Activated CD4-positive, alpha-beta T cell treated with anti-CD3 and anti-CD28 coated beads, Interleukin-10, Interleukin-2, amounts not matched to agents 100 ng/mL and 50 ng/mL, durations not matched to agents 16 hours and 8 hours (primary cell): ENCODE measurements at regions not wholly inside any gene's neighbourhood (a gene's known extent, or its start where the extent isn't known, plus 50 kb on each side); places are given as distances from the start of the nearest gene placed in this dataset.
"Not testable (repeated sequence)": the region's sequence is repeated elsewhere in the genome, so short reads cannot be mapped to it uniquely, and the experiment has no call there.

ENCODE experiments used
- DNase-seq: peaks from one replicate; pipeline ENCODE4 v3.0.0-alpha.2; 2020

- DNase-seq, result no peak
These were observed 837.7 kb downstream of the REEP3 start for GRCh38 chr10:64358907-64359306.

GRCh38 chr10:64360240-64360639 lies 839.0 kb downstream of the REEP3 start:
- not testable (repeated sequence) for DNase-seq

GRCh38 chr10:64363687-64364086 lies 842.5 kb downstream of the REEP3 start:
- no peak for DNase-seq

GRCh38 chr10:64365663-64366062 lies 844.5 kb downstream of the REEP3 start:
- no peak for DNase-seq

GRCh38 chr10:64368298-64368697 lies 847.1 kb downstream of the REEP3 start:
- DNase-seq, result no peak

GRCh38 chr10:64369885-64370773 lies 848.9 kb downstream of the REEP3 start:
- no peak for DNase-seq

GRCh38 chr10:64374346-64374745 lies 853.1 kb downstream of the REEP3 start:
- no peak for DNase-seq

GRCh38 chr10:64376167-64376566 lies 855.0 kb downstream of the REEP3 start:
- no peak for DNase-seq

GRCh38 chr10:64379898-64380297 lies 858.7 kb downstream of the REEP3 start:
- DNase-seq, result no peak

- no peak for DNase-seq
These were observed 864.2 kb downstream of the REEP3 start for GRCh38 chr10:64385355-64385754.

GRCh38 chr10:64394744-64395143 lies 873.5 kb downstream of the REEP3 start:
- DNase-seq, result no peak

- no peak for DNase-seq
These were observed 875.0 kb downstream of the REEP3 start for GRCh38 chr10:64396105-64396708.

- DNase-seq, result no peak
These were observed 875.9 kb downstream of the REEP3 start for GRCh38 chr10:64397125-64397524.

GRCh38 chr10:64408391-64409183 lies 887.4 kb downstream of the REEP3 start:
- no peak for DNase-seq

GRCh38 chr10:64409349-64409748 lies 888.1 kb downstream of the REEP3 start:
- DNase-seq, result no peak

- no peak for DNase-seq
These were observed 894.8 kb downstream of the REEP3 start for GRCh38 chr10:64416011-64416410.

GRCh38 chr10:64419461-64419860 lies 898.3 kb downstream of the REEP3 start:
- DNase-seq, result no peak

GRCh38 chr10:64426745-64427144 lies 905.5 kb downstream of the REEP3 start:
- DNase-seq, result no peak

GRCh38 chr10:64430690-64431323 lies 909.6 kb downstream of the REEP3 start:
- DNase-seq, result no peak

GRCh38 chr10:64441872-64442271 lies 920.7 kb downstream of the REEP3 start:
- not testable (repeated sequence) for DNase-seq

- no peak for DNase-seq
These were observed 923.0 kb downstream of the REEP3 start for GRCh38 chr10:64444163-64444562.

- no peak for DNase-seq
These were observed 923.4 kb downstream of the REEP3 start for GRCh38 chr10:64444564-64444963.

GRCh38 chr10:64449603-64450002 lies 928.4 kb downstream of the REEP3 start:
- no peak for DNase-seq
